Liver (tissue), 3 donors: ENCODE measurements at regions not wholly inside any gene's neighbourhood (a gene's known extent, or its start where the extent isn't known, plus 50 kb on each side); places are given as distances from the start of the nearest gene placed in this dataset.

ENCODE experiments used
- ATF3 ChIP-seq: IDR thresholded peaks from 2 replicates; pipeline ENCODE4 v1.6.1; 2016; ENCODE audit warnings: antibody characterized with exemption
- CTCF ChIP-seq: fragments of 150-350 bp; IDR thresholded peaks from 2 replicates; pipeline ENCODE4 v1.5.1; 2017; ENCODE audit warnings: improper control_type of control experiment, low read depth, low read length; ENCODE audit not compliant: missing input control
- EGR1 ChIP-seq, 2 donors: IDR thresholded peaks; 2 replicates each; pipeline ENCODE4 v1.6.1; 2016 to 2018; ENCODE audit warnings: antibody characterized with exemption in 2 of 2, low read depth in 2 of 2
- GABPA ChIP-seq, 2 donors: IDR thresholded peaks in 1 of 2; conservative IDR thresholded peaks in 1 of 2; 2 replicates each; pipeline ENCODE4 v1.6.1; 2016; ENCODE audit warnings: antibody characterized with exemption in 2 of 2, mild to moderate bottlenecking in 1 of 2, moderate library complexity in 1 of 2
- HNF4A ChIP-seq, 2 donors: conservative IDR thresholded peaks; 2 replicates each; pipeline ENCODE4 v1.6.1; 2016; ENCODE audit warnings: antibody characterized with exemption in 2 of 2, mild to moderate bottlenecking in 2 of 2
- JUND ChIP-seq, 2 donors: IDR thresholded peaks; 2 replicates each; pipeline ENCODE4 v1.6.1; 2016; ENCODE audit warnings: antibody characterized with exemption in 2 of 2
- NR2F2 ChIP-seq: IDR thresholded peaks from 2 replicates; pipeline ENCODE4 v1.6.1; 2016; ENCODE audit warnings: antibody characterized with exemption
- RAD21 ChIP-seq, 2 donors: IDR thresholded peaks; 2 replicates each; pipeline ENCODE4 v1.6.1; 2016; ENCODE audit warnings: antibody characterized with exemption in 2 of 2, mild to moderate bottlenecking in 2 of 2
- REST ChIP-seq: IDR thresholded peaks from 2 replicates; pipeline ENCODE4 v1.6.1; 2016; ENCODE audit warnings: antibody characterized with exemption, mild to moderate bottlenecking
- RXRA ChIP-seq, 2 donors: IDR thresholded peaks; 2 replicates each; pipeline ENCODE4 v1.6.1; 2017 to 2018; ENCODE audit warnings: antibody characterized with exemption in 2 of 2, mild to moderate bottlenecking in 1 of 2
- SP1 ChIP-seq: IDR thresholded peaks from 2 replicates; pipeline ENCODE4 v1.6.1; 2018; ENCODE audit warnings: antibody characterized with exemption, mild to moderate bottlenecking
- TAF1 ChIP-seq: conservative IDR thresholded peaks from 2 replicates; pipeline ENCODE4 v1.6.1; 2016; ENCODE audit warnings: antibody characterized with exemption, mild to moderate bottlenecking
- YY1 ChIP-seq: IDR thresholded peaks from 2 replicates; pipeline ENCODE4 v1.6.1; 2016; ENCODE audit warnings: antibody characterized with exemption, mild to moderate bottlenecking
- ZBTB33 ChIP-seq: IDR thresholded peaks from 2 replicates; pipeline ENCODE4 v1.6.1; 2016; ENCODE audit warnings: antibody characterized with exemption
- donor health status: healthy.
- donor health status: healthy.

GRCh38 chr5:83839788-83840187 is 119.1 kb upstream of the HAPLN1 start:
- TF ChIP-seq CTCF (no peak), JUND (IDR thresholded peaks at IDR 0.05) (no peak), NR2F2 (no peak), GABPA (IDR thresholded peaks at IDR 0.05 in 1 of 2, conservative IDR thresholded peaks at IDR 0.05 in 1 of 2) (no peak), YY1 (no peak), TAF1 (no peak), RAD21 (IDR thresholded peaks at IDR 0.05) (no peak), ZBTB33 (no peak), REST (no peak), SP1 (no peak), EGR1 (IDR thresholded peaks at IDR 0.05; ENCODE audit: low read depth in 2 of 2) (no peak), ATF3 (no peak), RXRA (IDR thresholded peaks at IDR 0.05) (no peak), HNF4A (conservative IDR thresholded peaks at IDR 0.05) (no peak)
